ENCODE measurements at regions not wholly inside any gene's neighbourhood (a gene's known extent, or its start where the extent isn't known, plus 50 kb on each side); places are given as distances from the start of the nearest gene placed in this dataset.

DNA sequence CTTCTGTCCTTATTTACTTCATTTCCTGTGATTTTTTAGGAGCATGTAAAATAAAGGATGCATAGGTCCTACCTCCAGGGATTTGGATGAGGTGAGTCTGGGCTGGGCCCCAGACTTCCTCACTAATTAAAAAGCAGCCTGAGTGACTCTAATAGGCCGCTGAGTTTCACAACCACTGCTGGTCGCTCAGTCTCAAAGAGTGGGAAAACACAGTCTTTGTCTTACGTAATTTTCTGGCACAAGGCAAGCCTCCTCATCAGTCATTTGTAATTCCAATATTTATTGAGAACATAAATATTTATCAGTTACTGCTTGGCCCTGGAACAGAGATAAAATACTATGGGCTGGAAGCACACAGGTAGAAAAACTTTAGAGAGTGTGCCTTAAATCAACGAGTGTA lies 195.4 kb upstream of the RUNX1 start:
- TF ChIP-seq, protein P1, sequence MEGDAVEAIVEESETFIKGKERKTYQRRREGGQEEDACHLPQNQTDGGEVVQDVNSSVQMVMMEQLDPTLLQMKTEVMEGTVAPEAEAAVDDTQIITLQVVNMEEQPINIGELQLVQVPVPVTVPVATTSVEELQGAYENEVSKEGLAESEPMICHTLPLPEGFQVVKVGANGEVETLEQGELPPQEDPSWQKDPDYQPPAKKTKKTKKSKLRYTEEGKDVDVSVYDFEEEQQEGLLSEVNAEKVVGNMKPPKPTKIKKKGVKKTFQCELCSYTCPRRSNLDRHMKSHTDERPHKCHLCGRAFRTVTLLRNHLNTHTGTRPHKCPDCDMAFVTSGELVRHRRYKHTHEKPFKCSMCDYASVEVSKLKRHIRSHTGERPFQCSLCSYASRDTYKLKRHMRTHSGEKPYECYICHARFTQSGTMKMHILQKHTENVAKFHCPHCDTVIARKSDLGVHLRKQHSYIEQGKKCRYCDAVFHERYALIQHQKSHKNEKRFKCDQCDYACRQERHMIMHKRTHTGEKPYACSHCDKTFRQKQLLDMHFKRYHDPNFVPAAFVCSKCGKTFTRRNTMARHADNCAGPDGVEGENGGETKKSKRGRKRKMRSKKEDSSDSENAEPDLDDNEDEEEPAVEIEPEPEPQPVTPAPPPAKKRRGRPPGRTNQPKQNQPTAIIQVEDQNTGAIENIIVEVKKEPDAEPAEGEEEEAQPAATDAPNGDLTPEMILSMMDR (IDR thresholded peaks at IDR 0.05; ENCODE audit: low read depth, low read length, poor library complexity, severe bottlenecking): no peak
- TF ChIP-seq EZH2phosphoT487 (IDR thresholded peaks at IDR 0.05; ENCODE audit: borderline replicate concordance, low read length): no peak
- H3K36me3 ChIP-seq (ENCODE audit: control insufficient read depth, low read length): no peaks in the 10 kb centered on the region
- no peaks in the 10 kb centered on the region for H3K9me3 ChIP-seq (ENCODE audit: control insufficient read depth, insufficient read depth, low read length)
- no peaks in the 10 kb centered on the region for H3K4me1 ChIP-seq (ENCODE audit: control insufficient read depth, low read length)
- no peaks in the 10 kb centered on the region for H3K9me2 ChIP-seq (replicated peaks; ENCODE audit: control insufficient read depth, low read length)
- H3K4me3 ChIP-seq (ENCODE audit: low read length): no peak overlapping the region
- no peaks in the 10 kb centered on the region for H4K20me1 ChIP-seq (ENCODE audit: control insufficient read depth, insufficient read depth, low read depth, low read length)
- H3K27ac ChIP-seq (ENCODE audit: low read depth, low read length): no peak overlapping the region
- H3K4me2 ChIP-seq (ENCODE audit: low read length): no peak overlapping the region
- no peaks in the 10 kb centered on the region for H3F3A ChIP-seq (ENCODE audit: control insufficient read depth, insufficient read depth)
- no peaks in the 10 kb centered on the region for H3K27me3 ChIP-seq (ENCODE audit: control insufficient read depth, low read length)
- no peaks in the 10 kb centered on the region for H3K79me2 ChIP-seq (ENCODE audit: control insufficient read depth, low read length)

DNA sequence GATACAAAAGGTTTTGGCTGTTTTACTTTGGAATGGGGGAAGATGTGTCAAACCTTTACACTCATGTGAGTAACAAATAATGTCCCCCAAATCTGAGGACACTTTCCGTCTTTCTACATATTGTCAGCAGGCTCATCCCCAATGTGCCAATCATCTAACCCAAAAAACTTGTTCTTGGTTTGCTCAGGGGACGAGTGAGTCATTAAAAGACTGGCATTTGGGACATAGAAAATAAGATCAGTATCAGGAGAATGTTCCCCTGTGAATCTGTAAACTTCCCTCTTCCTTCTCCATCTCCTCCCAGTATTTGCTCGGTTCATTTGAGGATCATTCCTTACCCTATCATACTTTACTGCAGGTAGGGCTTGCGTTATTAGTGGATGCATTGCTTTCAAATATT lies 194.1 kb upstream of the RUNX1 start:
- no peaks in the 10 kb centered on the region for H3K9me3 ChIP-seq (ENCODE audit: control insufficient read depth, insufficient read depth, low read length)
- no peaks in the 10 kb centered on the region for H3F3A ChIP-seq (ENCODE audit: control insufficient read depth, insufficient read depth)
- H3K9me2 ChIP-seq (replicated peaks; ENCODE audit: control insufficient read depth, low read length): no peaks in the 10 kb centered on the region
- H3K4me1 ChIP-seq (ENCODE audit: control insufficient read depth, low read length): no peaks in the 10 kb centered on the region
- H3K4me2 ChIP-seq (ENCODE audit: low read length): no peak overlapping the region
- H3K4me3 ChIP-seq (ENCODE audit: low read length): no peak overlapping the region
- H3K27ac ChIP-seq (ENCODE audit: low read depth, low read length): no peak overlapping the region
- TF ChIP-seq, protein P1 (IDR thresholded peaks at IDR 0.05; ENCODE audit: low read depth, low read length, poor library complexity, severe bottlenecking): no peak
- no peak for TF ChIP-seq EZH2phosphoT487 (IDR thresholded peaks at IDR 0.05; ENCODE audit: borderline replicate concordance, low read length)
- no peaks in the 10 kb centered on the region for H4K20me1 ChIP-seq (ENCODE audit: control insufficient read depth, insufficient read depth, low read depth, low read length)
- no peaks in the 10 kb centered on the region for H3K27me3 ChIP-seq (ENCODE audit: control insufficient read depth, low read length)
- H3K36me3 ChIP-seq (ENCODE audit: control insufficient read depth, low read length): no peaks in the 10 kb centered on the region
- H3K79me2 ChIP-seq (ENCODE audit: control insufficient read depth, low read length): no peaks in the 10 kb centered on the region

DNA sequence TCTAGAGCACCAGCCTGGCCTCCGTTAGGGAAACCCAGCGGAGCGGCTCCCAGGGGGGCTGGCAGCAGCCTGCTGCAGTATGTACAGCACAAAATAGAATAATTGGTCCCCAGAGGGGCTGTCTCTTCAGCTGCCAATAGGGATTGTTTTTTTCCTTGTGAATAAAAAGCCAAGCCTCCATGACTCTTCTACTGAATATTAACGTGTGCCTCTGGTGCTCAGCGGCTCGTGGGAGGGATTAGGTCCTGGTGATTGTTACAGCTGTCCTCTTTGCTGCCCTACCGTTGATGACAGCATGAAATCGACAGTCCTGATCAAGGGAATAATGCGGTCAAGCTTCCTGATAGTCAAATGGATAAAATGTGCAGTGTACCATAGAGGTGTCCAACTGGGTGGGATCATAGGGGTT lies 190.7 kb upstream of the RUNX1 start:
- H3K79me2 ChIP-seq (ENCODE audit: control insufficient read depth, low read length): no peaks in the 10 kb centered on the region
- peaks cover 8% of the 10 kb centered on the region for H3K4me1 ChIP-seq (ENCODE audit: control insufficient read depth, low read length)

More for the DNA sequence above, 190.7 kb upstream of the RUNX1 start:
- Histone ChIP-seq H3K36me3 (ENCODE audit: control insufficient read depth, low read length) (no peaks in the 10 kb centered on the region), H3K27ac (ENCODE audit: low read depth, low read length) (no peak overlapping the region), H3K9me2 (replicated peaks; ENCODE audit: control insufficient read depth, low read length) (no peaks in the 10 kb centered on the region), H4K20me1 (ENCODE audit: control insufficient read depth, insufficient read depth, low read depth, low read length) (no peaks in the 10 kb centered on the region), H3K27me3 (ENCODE audit: control insufficient read depth, low read length) (no peaks in the 10 kb centered on the region), H3F3A (ENCODE audit: control insufficient read depth, insufficient read depth) (no peaks in the 10 kb centered on the region), H3K4me3 (ENCODE audit: low read length) (no peak overlapping the region), H3K9me3 (ENCODE audit: control insufficient read depth, insufficient read depth, low read length) (peaks cover 14% of the 10 kb centered on the region), H3K4me2 (ENCODE audit: low read length) (no peak overlapping the region)
- TF ChIP-seq, protein P1 (IDR thresholded peaks at IDR 0.05; ENCODE audit: low read depth, low read length, poor library complexity, severe bottlenecking): no peak
- TF ChIP-seq EZH2phosphoT487 (IDR thresholded peaks at IDR 0.05; ENCODE audit: borderline replicate concordance, low read length): no peak

All from DOHH2 (cell line).